NB4 (cell line): ENCODE measurements at regions not wholly inside any gene's neighbourhood (a gene's known extent, or its start where the extent isn't known, plus 50 kb on each side); places are given as distances from the start of the nearest gene placed in this dataset.

Source experiments
- DNase-seq: peaks from one replicate; pipeline ENCODE4 v3.0.0; 2010; ENCODE audit warnings: low read depth
- H3K4me3 ChIP-seq: one replicate; pipeline ENCODE4 v1.5.1; 2011; ENCODE audit warnings: mild to moderate bottlenecking, low read depth, low read length, moderate library complexity
- CTCF ChIP-seq: IDR thresholded peaks from one replicate; pipeline ENCODE4 v1.5.1; 2012; ENCODE audit warnings: low read depth, low read length
- MAX ChIP-seq: IDR thresholded peaks from 2 replicates; pipeline ENCODE4 v1.6.1; 2011; ENCODE audit warnings: low read depth, low read length
- MYC ChIP-seq: IDR thresholded peaks from 2 replicates; pipeline ENCODE4 v1.6.1; 2011; ENCODE audit warnings: low read depth, low read length
- POLR2A ChIP-seq: IDR thresholded peaks from 2 replicates; pipeline ENCODE4 v1.6.1; 2011; ENCODE audit warnings: mild to moderate bottlenecking; ENCODE audit not compliant: insufficient read length; ENCODE audit errors: extremely low read depth

GRCh38 chr4:115376866-115377265, 263.4 kb upstream of the NDST4 start:
- no peak overlapping the region for H3K4me3 ChIP-seq
- no peak for TF ChIP-seq MAX
- no peak for TF ChIP-seq CTCF
- TF ChIP-seq POLR2A: no peak
- TF ChIP-seq MYC: no peak
- DNase-seq: no peak

- TF ChIP-seq MYC: no peak
- TF ChIP-seq CTCF: no peak
- no peak for TF ChIP-seq POLR2A
- TF ChIP-seq MAX: no peak
- H3K4me3 ChIP-seq: no peak overlapping the region
- DNase-seq: no peak
Measured at GRCh38 chr4:115374621-115375020, 261.2 kb upstream of the NDST4 start.

- H3K4me3 ChIP-seq: no peak overlapping the region
- DNase-seq: no peak
- TF ChIP-seq POLR2A: no peak
- TF ChIP-seq CTCF: no peak
Measured at GRCh38 chr4:115370490-115370889, 257.1 kb upstream of the NDST4 start.

- TF ChIP-seq POLR2A: no peak
- no peak overlapping the region for H3K4me3 ChIP-seq
- DNase-seq: no peak
Measured at GRCh38 chr4:115370012-115370411, 256.6 kb upstream of the NDST4 start.

GRCh38 chr4:115366390-115366789, 253.0 kb upstream of the NDST4 start:
- DNase-seq: no peak
- no peak for TF ChIP-seq MYC
- TF ChIP-seq POLR2A: no peak
- no peak for TF ChIP-seq MAX
- TF ChIP-seq CTCF: no peak
- no peak overlapping the region for H3K4me3 ChIP-seq

GRCh38 chr4:115365185-115365584, 251.8 kb upstream of the NDST4 start:
- no peak for TF ChIP-seq CTCF
- no peak for TF ChIP-seq POLR2A
- no peak for TF ChIP-seq MYC
- TF ChIP-seq MAX: no peak
- no peak for DNase-seq
- no peak overlapping the region for H3K4me3 ChIP-seq
